HG03442 (cell line): ENCODE measurements at regions not wholly inside any gene's neighbourhood (a gene's known extent, or its start where the extent isn't known, plus 50 kb on each side); places are given as distances from the start of the nearest gene placed in this dataset.

Experiments
- ATAC-seq: cut with Tn5 transposase; IDR thresholded peaks from one replicate; pipeline ENCODE4 v1.9.1; 2021; ENCODE audit warnings: mild to moderate bottlenecking, moderate library complexity; ENCODE audit not compliant: unreplicated experiment

- no peak for ATAC-seq
These were observed 94.8 kb upstream of the AFDN start for GRCh38 chr6:167731731-167732422.

GRCh38 chr6:167733740-167734661, 92.7 kb upstream of the AFDN start:
- no peak for ATAC-seq

- ATAC-seq = no peak
These were observed 92.0 kb upstream of the AFDN start for GRCh38 chr6:167734662-167735083.

GRCh38 chr6:167735084-167735950, 91.4 kb upstream of the AFDN start:
- ATAC-seq = no peak

GRCh38 chr6:167735951-167736288, 90.8 kb upstream of the AFDN start:
- no peak for ATAC-seq

GRCh38 chr6:167736486-167737204, 90.1 kb upstream of the AFDN start:
- ATAC-seq = no peak

DNA sequence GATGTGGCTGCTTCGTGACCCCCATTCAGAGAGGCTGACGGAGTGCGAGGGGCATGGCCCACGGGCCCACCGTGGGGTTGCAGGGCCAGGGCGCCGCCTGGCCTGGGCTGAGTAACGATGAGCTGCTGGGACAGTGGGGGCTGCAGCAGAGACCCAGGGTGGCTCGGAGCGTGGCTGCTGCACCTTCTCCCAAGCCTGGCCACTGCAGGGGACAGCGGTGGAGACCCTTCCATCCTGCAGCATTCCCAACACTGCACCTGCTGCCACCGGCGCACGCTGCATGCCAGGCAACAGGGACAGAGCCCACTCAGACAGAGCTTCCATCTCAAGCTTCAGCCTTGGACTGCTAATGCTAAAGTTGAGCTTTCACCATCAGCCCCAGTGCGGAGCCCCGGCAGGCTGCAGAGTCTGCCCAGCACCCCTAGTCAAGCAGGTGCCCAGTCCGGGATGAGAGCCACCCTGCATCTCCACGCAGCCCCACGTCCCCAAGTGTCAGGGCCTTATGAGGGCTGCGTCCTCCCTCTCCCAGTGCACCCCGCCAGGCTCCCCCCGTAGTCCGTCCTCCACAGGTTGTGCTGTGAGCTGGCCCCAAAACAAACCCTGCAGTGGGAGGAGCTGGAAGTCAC, 89.4 kb upstream of the AFDN start:
- no peak for ATAC-seq

DNA sequence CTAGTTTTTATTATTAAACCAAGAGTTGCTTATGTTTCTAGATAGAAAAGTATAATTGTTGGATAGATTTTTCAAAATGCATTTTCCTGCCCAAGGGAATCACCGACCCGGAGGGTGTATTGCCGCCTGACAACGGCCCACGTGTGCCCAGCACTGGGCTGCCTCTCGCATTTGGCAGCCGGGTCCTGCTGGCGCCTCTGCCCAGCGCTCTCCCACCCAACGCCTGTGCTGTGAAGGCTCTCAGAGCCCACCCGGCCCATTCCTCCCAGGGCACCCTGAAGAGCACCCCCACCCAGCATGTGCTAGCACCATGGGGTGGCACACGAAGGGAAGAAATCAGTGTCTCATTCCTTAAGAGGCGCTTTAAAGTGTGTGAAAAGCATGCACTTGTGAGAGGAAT, 88.3 kb upstream of the AFDN start:
- ATAC-seq = no peak

GRCh38 chr6:167739721-167740475, 86.8 kb upstream of the AFDN start:
- ATAC-seq = no peak

DNA sequence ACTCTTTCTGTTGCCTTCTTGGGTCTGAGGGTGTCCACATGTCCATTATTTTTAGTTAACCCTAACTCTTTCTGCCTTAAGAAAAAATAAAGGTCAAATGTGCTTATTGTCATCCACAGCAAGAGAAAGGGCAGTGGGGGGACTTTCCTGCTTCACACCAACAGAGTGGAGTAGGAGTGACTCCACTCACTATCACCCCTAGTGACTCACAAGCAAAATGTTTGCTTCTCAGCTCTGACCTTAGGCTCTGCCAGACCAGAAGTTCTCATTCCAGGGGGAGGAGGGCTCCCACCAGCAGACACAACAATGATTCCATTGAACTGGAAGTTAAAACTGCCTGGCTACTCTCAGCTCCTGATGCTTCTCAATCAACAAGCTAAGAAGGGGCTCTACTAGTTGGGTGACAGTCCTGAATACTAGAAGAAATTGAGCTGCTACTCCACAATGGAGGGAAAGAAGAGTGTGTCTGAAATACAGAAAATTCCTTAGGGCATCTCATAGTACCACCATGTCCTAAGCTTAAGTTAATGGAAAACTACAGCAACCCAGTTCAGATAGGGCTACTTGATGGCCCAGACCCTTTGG, 83.9 kb upstream of the AFDN start:
- ATAC-seq = no peak

- no peak for ATAC-seq
These were observed 81.7 kb upstream of the AFDN start for GRCh38 chr6:167744681-167745669.

DNA sequence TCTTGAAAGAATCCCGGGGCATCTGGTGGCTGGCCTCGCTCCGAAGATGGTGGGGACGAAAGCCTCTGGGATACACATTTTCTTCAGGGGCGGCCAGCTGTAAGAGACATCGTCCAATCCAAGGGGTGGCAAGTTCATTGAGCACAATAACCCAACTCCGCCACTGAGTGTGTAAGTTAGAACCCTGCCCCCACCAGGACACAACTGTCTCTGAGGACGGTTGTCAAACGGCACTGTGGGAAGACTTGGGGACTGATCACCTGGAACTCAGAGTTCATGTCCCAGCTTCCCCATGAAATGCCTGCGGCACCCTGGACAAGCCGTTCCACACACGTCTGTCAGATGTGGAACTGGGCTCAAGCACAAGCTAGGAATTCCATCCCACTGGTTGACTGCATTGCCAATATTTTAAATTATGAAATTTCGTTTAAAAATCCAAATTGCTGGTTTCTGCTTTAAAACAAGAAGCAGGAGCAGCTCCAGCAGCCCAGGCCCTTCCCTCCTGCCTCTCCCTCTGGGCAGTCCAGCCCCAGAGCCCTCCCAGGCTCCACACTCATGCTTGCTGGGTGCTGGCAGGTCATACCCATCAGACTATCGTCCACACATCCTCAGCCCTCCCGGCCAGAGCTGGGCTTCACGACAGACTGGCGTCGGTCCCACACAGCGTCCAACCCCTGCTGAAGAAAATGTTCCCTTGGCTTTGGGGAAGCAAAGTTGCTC, 80.9 kb upstream of the AFDN start:
- no peak for ATAC-seq

- ATAC-seq = no peak
These were observed 80.3 kb upstream of the AFDN start for GRCh38 chr6:167746390-167746907.

- no peak for ATAC-seq
These were observed 79.7 kb upstream of the AFDN start for GRCh38 chr6:167746975-167747374.

DNA sequence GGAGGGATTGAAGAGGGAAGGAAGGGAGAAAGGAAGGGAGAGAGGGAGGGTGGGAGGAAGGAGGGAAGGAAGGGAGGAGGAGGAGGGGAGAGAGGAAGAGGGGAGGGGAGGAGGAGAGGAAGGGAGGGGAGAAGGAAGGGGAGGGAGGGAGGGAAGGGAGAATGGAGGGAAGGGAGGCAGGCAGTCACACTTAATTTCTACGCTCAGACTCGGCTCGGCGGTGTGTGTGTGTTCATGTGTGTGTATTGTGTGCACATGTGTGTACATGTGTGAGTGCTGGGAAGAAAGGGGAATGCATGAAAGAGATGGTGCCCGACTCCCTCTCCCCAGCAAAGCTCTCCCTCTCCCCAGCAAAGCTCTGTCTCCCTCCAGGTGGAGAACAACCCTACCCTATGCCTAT, 79.1 kb upstream of the AFDN start:
- no peak for ATAC-seq

DNA sequence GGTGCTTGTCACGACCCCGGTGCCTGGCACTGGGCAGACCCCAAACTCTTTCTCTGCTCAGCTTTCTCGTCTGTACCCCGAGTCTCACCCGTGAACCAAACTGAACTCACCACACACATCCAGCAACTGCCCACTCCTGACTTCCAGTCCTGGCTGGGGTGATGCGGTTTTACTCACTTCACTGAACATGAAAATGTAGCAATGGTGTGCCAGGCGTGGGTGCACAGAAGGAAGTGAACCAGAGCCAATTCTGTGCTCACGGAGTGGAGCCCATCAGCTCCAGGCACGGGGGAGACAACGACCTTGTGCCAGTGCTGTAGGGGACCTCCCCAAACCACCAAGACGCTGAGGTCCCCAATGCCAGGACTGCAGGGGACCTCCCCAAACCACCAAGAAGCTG, 78.7 kb upstream of the AFDN start:
- ATAC-seq = no peak
